HG02840 (cell line): ENCODE measurements at regions not wholly inside any gene's neighbourhood (a gene's known extent, or its start where the extent isn't known, plus 50 kb on each side); places are given as distances from the start of the nearest gene placed in this dataset.

ENCODE experiments used
- ATAC-seq: cut with Tn5 transposase; IDR thresholded peaks from one replicate; pipeline ENCODE4 v1.9.1; 2021; ENCODE audit warnings: mild to moderate bottlenecking, moderate library complexity, moderate number of reproducible peaks; ENCODE audit not compliant: unreplicated experiment, low FRiP score

DNA sequence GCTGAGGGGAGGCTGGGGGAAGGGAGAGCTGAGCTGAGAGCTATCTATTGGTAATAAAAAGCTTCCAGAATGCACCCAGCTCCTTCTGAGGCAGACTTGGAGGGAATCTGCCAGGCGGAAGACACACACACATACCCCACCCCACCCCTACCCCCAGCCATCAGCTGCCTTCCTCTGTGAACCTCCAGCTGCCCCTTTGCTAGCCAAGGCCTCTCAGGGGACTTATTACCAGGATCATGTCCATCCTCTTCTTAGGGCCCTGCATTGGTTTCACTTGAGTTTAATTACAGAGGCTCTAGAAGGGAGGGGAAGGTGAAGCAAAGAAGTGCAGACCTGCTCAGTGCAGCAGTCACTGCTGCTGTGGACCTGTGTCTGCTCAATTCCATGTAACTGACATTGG, 156.4 kb downstream of the OMA1 start:
- ATAC-seq = no peak

DNA sequence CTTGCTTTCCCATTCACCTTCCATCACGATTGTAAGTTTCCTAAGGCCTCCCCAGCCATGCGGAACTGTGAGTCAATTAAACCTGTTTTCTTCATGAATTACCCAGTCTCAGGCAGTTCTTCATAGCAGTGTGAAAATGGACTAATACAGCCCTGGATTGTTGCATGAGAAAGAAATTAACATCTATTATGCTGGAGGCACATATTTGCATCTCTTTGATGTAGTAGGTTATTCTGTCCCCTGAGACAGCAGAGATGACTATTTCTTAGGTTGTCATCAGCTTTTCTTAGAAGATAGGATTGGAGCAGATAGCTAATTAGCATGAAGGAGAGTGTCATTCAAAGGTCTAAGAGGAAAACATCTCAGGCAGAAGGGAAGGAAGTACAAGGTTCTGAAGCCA, 166.2 kb downstream of the OMA1 start:
- ATAC-seq = no peak

DNA sequence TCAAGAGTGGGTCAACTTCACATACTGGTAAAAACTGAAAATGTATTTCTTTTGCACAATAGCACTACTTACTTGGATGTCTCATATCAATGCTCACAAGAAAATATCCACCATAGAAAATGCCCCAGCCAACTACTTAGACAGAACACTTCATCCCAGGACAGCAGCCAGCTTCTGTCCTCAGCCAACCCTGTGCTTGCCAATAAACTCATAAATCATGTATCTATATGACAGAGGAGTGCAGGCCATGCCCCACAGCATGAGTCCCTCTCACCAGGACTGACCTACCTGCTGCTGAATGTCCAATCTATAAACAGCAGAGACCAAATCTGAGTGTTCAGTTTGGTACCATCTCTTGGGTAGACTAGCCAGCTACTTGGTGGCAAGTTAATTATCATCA, 179.3 kb downstream of the OMA1 start:
- no peak for ATAC-seq

DNA sequence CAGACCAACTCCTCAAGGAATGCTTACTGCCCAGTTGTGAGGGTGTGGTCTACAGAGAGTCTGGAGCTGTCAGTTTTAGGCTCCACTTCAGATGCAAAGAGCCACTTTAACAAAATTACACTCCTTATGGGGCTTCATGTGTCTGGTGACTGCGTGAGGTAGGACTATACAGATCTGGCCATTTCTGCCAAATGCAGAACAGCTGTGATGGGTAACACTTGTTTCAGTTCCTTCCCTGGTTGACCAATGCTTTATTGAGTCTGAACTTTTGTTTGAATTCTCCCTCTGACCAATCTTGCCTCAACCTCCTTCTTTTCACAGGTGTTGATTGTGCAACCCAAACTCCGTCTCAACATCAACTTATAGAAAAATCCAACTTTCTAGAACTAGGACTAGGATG, 181.2 kb downstream of the OMA1 start:
- ATAC-seq = no peak

DNA sequence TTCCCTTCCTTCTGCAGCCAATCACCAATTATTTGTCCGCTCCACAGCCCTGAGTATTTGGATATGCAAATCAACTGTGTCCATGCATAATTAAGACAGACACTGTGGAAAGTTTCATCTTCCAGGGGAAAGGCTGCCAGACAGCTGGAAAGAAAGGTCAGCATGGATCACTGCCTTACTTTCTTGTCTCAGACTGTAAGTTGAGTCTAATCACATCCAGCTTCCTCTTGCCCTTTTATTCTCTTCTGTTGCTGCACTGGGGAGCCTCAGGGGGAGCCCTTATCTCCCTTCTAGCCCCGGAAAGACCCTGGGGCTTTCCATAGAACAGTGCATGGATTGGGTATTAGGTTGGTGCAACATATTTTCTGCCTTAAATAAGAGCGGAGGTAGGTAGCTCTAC, 182.9 kb downstream of the OMA1 start:
- ATAC-seq = no peak

DNA sequence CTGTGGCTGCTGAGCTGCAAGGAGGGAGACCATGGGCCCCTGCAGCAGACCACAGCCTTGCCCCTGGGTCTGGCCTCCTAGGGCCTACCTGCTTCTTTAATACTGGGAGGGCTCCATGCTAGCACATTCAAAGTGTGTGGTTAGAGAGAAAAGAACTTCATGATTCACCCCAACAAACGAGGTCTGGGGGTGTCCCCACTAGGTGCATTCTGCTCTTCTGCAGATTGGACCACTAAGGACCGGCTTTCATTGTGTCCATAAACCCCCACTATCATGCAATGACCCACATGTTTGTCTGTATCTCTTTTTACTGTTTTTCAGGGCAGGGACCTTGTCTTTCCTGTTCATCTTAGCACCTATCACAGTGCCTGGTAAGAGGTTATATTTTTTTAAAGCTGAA, 185.4 kb downstream of the OMA1 start:
- no peak for ATAC-seq

DNA sequence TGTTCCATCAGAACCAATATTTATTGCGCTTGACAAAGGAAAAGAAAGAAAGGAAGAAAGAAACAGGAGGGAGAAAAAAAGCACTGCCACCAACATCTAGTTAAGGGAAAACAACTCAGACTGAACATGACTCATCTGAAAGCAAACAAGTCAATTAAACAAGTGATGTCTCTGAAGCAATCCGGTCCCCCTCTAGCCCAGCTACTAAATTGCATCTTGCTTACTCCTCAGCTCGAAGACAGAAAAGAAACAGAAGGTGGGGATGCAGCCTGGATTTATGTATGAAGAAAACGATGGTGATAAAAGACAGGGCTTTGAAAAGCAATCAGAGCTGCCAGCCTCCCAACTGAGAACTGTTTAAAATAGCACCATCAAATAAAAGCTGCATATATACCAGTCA, 188.2 kb downstream of the OMA1 start:
- ATAC-seq = no peak

DNA sequence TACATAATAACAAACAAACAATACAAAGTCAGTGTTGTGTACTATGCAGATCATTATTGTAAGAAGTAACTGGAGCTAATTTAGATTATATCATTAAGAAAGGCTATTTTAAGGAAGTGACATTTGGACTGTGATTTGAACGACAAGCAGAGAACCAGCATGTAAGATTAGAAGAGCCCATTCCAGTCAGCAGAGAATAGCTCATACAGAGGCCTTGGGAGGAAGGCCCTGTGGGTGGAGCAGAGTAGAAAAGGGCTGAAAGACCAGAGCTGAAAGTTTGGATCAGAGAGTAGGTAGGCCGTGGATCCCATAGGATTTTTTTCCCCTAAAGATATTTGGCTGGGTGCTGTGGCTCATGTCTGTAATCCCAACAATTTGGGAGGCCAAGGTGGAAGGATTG, 190.1 kb downstream of the OMA1 start:
- ATAC-seq = no peak

DNA sequence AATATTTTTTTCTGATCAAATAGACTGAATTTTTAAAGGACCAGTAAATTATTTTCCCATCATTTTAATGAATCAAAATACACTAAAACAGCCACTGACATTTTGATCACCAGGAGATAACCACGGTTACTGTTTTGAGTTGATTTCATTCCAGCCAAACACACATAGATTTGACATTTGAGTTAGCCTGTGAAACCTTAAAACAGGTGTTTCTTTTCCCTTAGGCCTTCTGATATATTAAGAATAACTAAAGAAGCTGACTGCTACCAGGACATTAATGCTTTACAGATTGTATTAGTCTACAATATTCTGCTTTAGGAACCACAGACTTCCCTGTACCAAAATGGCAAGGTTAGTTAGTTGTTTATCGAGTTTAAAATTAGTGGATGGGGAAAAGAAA, 193.4 kb downstream of the OMA1 start:
- no peak for ATAC-seq

DNA sequence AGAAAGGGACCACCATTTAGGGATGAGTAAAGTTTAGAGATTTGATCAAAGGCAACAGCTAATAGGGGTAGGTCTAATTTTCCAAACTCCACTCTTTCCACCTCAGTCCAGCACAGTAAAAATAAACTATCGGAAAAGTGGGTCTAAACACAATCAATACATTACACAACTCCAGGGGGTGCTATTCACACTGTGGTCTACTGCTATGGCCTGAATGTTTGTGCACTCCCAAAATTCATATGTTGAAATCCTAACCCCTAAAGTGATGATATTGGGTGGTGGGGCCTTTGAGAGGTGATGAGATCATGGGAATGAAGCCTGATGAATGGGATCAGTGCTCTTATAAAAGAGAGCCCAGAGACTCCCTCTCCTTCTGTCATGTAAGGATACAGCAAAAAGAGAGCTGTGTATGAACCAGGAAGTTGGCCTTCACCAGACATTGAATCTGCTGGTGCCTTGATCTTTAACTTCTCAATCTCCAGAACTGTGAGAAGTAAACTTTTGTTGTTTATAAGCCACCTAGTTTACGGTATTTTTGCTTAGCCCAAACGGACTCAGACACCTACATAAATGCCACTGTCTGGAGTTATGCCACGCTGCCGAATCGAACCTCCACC, 193.9 kb downstream of the OMA1 start:
- ATAC-seq = no peak

DNA sequence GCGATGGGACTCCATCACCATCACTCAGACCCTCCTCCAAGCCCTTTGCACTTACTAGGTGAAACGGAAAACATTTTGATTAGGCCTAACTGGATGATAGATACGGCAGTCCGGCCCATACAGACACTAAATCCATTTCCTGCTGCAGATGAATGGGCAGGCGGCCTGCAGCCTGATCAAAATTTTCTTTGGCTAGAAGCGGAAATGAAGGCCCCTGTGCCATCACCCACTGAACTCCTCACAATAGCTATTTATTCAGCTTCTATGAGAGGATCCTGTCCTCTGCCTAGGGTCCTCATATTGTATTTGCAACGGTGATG, 200.5 kb downstream of the OMA1 start:
- no peak for ATAC-seq

DNA sequence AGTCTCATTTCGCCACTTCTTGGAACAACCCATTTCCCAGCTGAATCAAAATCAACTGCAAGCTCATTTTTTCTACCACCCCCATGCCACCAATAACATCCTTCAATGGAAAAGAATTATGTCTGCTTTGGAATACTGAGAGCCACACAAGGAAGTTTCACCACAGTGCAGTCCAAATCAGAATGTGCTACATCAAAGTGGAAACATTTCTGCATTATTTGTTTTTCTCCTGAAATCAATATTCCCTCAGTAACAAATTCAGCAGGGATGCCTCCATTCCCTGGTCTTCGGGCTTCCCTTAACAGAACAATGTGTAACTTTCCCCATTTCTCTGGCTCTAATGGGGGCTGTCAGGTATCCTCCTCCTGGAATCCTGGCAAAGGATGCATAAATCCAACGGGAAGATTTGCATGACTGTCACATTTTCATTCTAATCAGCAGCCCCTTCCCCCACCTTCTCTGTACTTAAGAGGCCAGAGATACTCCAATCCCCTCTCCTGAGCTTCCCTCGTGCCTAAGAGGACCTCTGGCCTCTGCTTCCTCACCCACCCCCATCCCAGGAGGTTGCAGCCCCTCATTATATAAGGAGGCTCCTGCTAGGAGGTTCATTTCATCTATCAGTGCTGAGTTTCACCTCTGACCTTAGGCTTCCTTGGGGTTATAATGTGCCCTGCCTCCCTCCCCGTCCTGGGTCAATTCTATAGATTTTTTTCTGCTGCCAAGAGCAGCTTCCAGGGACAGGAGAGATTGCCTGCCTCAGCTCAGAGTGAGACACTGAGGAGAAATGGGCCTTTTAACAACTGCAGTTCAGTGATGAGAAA, 201.1 kb downstream of the OMA1 start:
- ATAC-seq = no peak

DNA sequence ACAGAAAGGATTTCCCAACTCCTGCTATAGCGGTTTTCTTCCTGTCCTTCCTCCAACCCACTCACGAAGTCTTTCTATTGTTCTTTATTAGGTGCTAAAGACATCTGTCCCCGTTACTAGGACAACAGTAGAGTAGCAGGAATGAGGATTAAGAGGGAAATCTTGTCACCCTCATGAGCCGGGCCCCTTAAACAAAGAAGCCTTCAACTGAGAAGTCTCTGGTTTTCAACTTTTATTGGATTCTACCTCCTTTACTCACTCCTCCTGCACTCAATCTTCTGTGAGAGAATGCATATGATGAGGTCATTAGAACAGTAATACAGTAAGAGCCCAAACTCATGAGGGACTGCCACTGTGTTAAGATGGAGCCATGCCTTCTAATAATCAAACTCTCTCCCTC, 206.3 kb downstream of the OMA1 start:
- no peak for ATAC-seq

DNA sequence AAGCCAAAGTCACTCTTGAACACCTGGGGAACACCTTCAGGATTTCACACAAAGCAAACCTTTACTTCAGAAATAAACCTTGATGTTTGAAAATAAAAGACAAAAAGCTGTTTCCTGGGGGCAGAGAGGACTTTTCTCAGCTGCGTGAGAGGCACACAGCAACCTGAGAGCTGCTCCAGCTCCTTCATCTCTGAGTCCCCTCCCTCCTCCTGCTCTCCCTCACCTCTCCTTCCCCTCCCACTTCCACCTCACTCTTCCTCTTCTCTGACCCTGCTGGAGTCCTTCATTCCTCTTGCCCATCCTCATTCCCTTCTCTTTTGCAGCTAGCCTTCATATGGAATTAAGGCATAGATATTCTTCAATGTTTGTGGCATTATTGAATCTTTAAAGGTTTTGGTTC, 208.4 kb downstream of the OMA1 start:
- no peak for ATAC-seq

DNA sequence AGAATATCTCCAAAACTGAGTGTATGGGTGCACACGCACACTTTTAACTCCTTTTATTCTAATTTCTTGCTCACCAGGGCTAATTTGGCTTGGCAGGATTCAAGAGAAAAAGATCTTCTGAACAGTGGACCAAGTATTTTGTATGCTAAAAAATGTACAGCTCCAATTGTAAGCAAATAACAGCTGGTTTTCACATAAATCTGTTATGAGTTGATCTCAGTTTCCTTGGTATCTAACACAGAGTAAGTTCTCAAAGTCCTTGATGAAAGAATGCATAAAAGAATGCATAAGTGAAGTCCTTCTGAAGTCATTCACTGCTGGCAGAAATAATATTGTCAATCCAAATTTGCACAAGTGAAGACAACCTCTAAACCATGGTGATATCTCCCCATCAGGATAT, 213.0 kb downstream of the OMA1 start:
- ATAC-seq = no peak

DNA sequence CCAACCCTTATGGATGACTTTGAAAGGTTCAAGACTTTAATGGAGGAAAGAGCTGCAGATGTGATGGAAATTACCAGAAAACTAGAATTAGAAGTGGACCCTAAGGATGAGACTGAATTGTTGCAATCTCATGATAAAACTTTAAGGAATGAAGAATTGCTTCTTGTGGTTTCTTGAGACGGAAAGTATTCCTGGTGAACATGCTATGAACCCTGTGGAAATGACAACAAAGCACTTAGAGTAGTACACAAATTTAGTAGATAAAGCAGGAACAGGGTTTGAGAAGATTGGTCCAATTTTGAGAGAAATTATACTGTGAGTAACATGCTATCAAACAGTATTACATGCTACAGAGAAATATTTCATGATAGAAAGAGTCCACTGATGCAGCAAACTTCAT, 215.4 kb downstream of the OMA1 start:
- ATAC-seq = no peak

DNA sequence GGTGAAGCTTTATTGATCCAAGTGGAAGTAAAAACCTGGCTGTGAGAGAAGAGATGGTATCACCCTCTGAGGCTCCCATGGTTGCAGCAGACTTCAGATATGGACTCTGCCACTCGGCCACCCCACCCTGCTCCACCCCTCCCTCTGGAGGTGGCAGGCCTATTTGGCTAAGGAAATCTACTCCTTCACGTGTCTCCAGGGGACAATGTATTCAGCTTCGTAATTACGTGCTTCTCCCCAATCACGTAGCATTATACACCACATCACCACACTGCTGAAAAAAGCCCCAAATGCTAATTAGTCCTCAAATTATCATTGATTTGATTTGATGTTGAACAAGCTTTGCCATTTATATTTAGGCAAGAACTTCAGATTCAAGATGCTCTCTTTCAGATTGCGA, 220.7 kb downstream of the OMA1 start:
- no peak for ATAC-seq

DNA sequence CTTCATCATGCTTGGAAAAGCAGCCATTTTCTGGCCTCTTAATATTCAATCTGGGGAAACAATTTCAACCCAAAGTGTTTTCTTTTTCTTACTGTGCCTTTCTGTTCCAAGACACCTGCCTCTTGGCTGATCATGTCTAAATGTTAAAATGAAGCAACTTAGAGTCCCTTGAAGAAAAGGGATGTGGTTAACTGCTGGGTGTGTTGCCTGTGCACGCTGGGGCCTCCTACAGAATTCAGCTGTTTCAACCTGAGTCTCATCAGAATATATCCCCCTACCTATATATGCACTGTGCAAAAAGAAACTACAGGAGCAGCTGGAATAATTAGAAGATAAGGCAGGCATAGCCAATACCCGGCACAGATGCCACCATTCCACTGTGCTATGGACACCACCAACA, 222.0 kb downstream of the OMA1 start:
- ATAC-seq = no peak

DNA sequence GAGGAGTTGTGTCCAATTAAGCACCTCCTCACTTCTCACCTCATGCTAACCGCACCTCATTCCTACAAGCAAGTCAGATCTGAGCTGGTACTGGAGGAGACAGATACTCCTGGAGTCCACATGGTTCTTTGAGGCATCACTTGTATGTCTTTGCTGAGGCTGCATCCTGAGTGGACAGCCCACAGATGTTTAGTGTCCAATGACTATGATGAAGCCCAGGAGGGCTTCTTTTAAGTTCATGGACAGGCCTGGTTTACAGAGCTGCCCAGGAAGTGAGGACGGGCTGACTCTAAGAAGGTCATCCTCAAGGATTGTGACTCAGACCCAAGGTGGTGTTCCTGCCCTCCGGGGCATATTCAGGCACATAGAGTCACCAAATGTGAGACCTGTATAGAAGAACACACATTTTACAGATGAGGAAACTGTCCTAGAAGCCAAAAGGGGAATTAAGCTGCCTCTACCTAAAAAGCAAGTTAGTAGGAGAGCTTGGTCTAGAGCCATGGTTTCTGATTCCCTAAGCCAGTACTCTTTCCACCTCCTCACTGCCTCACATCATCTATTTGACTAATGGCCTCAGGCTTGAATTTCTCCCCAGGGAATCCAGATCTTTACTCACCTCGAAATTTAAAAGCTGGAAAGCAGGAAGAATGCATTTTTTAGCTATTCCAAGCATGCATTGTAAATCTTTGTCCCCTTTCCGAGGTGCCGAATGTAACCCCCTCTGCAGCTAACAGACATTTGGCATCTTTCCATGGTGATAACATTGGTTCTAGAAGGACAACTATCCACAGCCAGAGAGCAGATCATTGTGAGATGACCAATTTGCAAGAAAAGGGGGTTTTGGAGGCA, 228.1 kb downstream of the OMA1 start:
- ATAC-seq = no peak

DNA sequence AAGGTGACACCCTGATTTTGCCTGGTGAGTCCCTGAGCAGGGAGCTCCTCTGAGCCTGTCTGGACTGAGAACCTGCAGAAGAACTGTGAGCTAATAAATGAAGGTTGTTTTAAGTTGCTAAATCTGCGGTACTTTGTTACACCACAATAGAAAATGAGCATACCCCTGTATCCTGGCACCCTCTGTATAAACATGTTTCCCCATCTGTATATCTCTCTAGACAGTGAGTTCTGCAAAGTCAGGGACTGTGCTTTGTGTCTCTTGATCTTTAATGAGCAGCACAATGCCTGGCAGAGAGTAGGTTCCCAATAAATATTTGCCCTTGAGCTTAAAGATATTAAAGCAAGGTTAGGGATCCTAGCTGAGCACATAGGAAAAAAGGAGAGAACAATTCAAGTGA, 228.8 kb downstream of the OMA1 start:
- ATAC-seq = no peak

DNA sequence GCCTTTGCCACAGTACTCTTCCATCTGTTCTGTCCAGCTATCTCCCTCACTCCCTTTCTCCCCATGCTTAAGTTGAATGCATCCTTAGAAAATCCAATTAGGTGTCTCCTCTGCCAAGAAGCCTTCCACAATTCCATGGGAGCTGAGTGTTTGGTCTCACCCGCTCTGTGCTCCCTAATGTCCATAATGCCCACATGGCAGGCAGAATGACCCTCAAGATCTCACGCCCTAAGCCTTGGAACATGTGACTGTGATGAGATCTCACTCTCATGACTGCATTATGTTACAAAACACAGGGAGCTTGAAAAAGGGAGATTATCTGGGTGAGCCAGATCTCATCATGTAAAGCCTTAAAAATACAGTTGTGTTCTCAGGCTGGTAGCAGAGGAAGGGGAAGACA, 229.4 kb downstream of the OMA1 start:
- ATAC-seq = no peak

DNA sequence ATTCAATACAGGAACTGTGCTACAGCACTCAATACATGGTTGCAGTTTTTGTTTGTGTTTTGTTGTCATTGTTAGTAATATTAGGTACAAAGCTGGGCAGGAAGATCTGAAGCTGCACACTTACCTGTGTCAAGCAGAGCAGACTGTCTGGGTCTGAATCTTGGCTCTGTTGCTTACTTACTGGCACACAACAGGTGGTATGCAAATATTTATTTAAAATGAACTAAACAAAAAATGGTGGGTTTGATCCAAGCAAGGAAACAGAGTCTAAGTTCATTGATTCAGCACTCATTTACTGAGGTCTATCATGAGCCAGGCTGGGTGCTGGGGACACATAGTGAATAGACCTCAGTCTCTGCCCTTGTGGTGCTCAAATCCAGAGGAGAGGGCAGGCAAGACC, 230.4 kb downstream of the OMA1 start:
- ATAC-seq = no peak
